ENCODE measurements at regions not wholly inside any gene's neighbourhood (a gene's known extent, or its start where the extent isn't known, plus 50 kb on each side); places are given as distances from the start of the nearest gene placed in this dataset.

- TF ChIP-seq, protein P1, sequence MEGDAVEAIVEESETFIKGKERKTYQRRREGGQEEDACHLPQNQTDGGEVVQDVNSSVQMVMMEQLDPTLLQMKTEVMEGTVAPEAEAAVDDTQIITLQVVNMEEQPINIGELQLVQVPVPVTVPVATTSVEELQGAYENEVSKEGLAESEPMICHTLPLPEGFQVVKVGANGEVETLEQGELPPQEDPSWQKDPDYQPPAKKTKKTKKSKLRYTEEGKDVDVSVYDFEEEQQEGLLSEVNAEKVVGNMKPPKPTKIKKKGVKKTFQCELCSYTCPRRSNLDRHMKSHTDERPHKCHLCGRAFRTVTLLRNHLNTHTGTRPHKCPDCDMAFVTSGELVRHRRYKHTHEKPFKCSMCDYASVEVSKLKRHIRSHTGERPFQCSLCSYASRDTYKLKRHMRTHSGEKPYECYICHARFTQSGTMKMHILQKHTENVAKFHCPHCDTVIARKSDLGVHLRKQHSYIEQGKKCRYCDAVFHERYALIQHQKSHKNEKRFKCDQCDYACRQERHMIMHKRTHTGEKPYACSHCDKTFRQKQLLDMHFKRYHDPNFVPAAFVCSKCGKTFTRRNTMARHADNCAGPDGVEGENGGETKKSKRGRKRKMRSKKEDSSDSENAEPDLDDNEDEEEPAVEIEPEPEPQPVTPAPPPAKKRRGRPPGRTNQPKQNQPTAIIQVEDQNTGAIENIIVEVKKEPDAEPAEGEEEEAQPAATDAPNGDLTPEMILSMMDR (IDR thresholded peaks at IDR 0.05; ENCODE audit: borderline replicate concordance, extremely low read depth, low read length, poor library complexity, severe bottlenecking), result no peak
- TF ChIP-seq EZH2 (IDR thresholded peaks at IDR 0.05; ENCODE audit: borderline replicate concordance, low read depth, low read length, severe bottlenecking), result no peak
Measured at GRCh38 chr9:115957585-115957984, 196.0 kb upstream of the PAPPA start.

All from DND-41 (cell line).